MM.1S (cell line): ENCODE measurements at regions not wholly inside any gene's neighbourhood (a gene's known extent, or its start where the extent isn't known, plus 50 kb on each side); places are given as distances from the start of the nearest gene placed in this dataset.
"Not testable (repeated sequence)": the region's sequence is repeated elsewhere in the genome, so short reads cannot be mapped to it uniquely, and the experiment has no call there.

Experiments used
- DNase-seq: peaks from one replicate; pipeline ENCODE4 v3.0.0-alpha.2; 2015
- H2AFZ ChIP-seq: fragments of 300-600 bp; sonication (generic); 2 replicates; pipeline ENCODE4 v1.6.0; 2016; ENCODE audit warnings: antibody characterized with exemption, low read length
- H3F3A ChIP-seq: fragments of 300-600 bp; sonication (generic); 2 replicates; pipeline ENCODE4 v1.6.1; 2016; ENCODE audit warnings: mild to moderate bottlenecking, antibody characterized with exemption, low read length, moderate library complexity, mixed read lengths; ENCODE audit not compliant: insufficient read depth
- H3K27ac ChIP-seq: fragments of 300-600 bp; sonication (generic); 2 replicates; pipeline ENCODE4 v1.5.1; 2016; ENCODE audit warnings: mild to moderate bottlenecking, low read length
- H3K27me3 ChIP-seq: fragments of 300-600 bp; sonication (generic); replicated peaks from 2 replicates; pipeline ENCODE4 v1.6.0; 2016; ENCODE audit warnings: low read length; ENCODE audit not compliant: insufficient read depth
- H3K36me3 ChIP-seq: fragments of 300-600 bp; sonication (generic); replicated peaks from 2 replicates; pipeline ENCODE4 v1.6.1; 2016; ENCODE audit warnings: mild to moderate bottlenecking, low read length, mixed read lengths; ENCODE audit not compliant: insufficient read depth
- H3K4me1 ChIP-seq: fragments of 300-600 bp; sonication (generic); 2 replicates; pipeline ENCODE4 v1.6.1; 2016; ENCODE audit warnings: low read length, mixed read lengths
- H3K4me2 ChIP-seq: fragments of 300-600 bp; sonication (generic); 2 replicates; pipeline ENCODE4 v1.6.0; 2016; ENCODE audit warnings: low read depth, low read length
- H3K4me3 ChIP-seq: fragments of 300-600 bp; sonication (generic); 2 replicates; pipeline ENCODE4 v1.5.1; 2016; ENCODE audit warnings: low read length, mixed read lengths
- H3K79me2 ChIP-seq: fragments of 300-600 bp; sonication (generic); 2 replicates; pipeline ENCODE4 v1.6.1; 2016; ENCODE audit warnings: mixed run types, low read length, mixed read lengths
- H3K9ac ChIP-seq: fragments of 300-600 bp; sonication (generic); 2 replicates; pipeline ENCODE4 v1.6.1; 2016; ENCODE audit warnings: low read length, mixed read lengths
- H3K9me2 ChIP-seq: fragments of 300-600 bp; sonication (generic); replicated peaks from 2 replicates; pipeline ENCODE4 v1.6.1; 2016; ENCODE audit warnings: mild to moderate bottlenecking, low read length, mixed read lengths; ENCODE audit not compliant: insufficient read depth
- H3K9me3 ChIP-seq: fragments of 300-600 bp; sonication (generic); replicated peaks from 2 replicates; pipeline ENCODE4 v1.6.1; 2016; ENCODE audit warnings: mild to moderate bottlenecking, low read length, mixed read lengths; ENCODE audit not compliant: insufficient read depth
- H4K20me1 ChIP-seq: fragments of 300-600 bp; sonication (generic); 2 replicates; pipeline ENCODE4 v1.6.1; 2016; ENCODE audit warnings: mild to moderate bottlenecking, low read length, moderate library complexity, mixed read lengths; ENCODE audit not compliant: insufficient read depth
- EZH2 ChIP-seq: fragments of 300-600 bp; sonication (generic); optimal IDR thresholded peaks from 2 replicates; pipeline ENCODE3; 2017; ENCODE audit warnings: low read depth, mild to moderate bottlenecking, antibody characterized with exemption, low read length, mixed read lengths
- EZH2phosphoT487 ChIP-seq: fragments of 300-600 bp; sonication (generic); IDR thresholded peaks from 2 replicates; pipeline ENCODE4 v1.6.1; 2018; ENCODE audit warnings: antibody characterized with exemption, low read length
- TF ChIP-seq, protein P1 (sequence below): fragments of 300-600 bp; sonication (generic); IDR thresholded peaks from 2 replicates; pipeline ENCODE4 v1.5.1; 2016; ENCODE audit warnings: antibody characterized with exemption, low read length, mixed read lengths

DNA sequence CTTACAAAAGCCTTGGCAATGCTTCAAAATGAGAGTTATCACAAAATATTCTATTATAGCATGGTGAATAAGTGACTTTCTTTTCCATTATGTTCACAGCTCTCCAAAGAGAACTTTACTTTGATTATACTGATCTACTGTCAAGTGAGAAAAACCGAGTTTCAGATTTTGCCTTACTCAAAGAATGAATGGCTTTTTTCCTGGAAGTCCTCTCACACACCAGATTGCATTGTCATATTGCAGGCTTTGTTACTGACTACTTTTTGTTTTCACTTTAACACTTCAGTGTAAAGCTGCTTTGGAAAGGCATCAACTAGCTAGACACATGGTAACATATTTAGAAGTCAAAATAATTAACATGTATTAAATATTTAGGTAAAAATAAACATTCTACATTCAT, 765.2 kb upstream of the NUDT12 start:
- TF ChIP-seq, protein P1, sequence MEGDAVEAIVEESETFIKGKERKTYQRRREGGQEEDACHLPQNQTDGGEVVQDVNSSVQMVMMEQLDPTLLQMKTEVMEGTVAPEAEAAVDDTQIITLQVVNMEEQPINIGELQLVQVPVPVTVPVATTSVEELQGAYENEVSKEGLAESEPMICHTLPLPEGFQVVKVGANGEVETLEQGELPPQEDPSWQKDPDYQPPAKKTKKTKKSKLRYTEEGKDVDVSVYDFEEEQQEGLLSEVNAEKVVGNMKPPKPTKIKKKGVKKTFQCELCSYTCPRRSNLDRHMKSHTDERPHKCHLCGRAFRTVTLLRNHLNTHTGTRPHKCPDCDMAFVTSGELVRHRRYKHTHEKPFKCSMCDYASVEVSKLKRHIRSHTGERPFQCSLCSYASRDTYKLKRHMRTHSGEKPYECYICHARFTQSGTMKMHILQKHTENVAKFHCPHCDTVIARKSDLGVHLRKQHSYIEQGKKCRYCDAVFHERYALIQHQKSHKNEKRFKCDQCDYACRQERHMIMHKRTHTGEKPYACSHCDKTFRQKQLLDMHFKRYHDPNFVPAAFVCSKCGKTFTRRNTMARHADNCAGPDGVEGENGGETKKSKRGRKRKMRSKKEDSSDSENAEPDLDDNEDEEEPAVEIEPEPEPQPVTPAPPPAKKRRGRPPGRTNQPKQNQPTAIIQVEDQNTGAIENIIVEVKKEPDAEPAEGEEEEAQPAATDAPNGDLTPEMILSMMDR, result no peak
- TF ChIP-seq EZH2, result no peak
- no peak for TF ChIP-seq EZH2phosphoT487
- H3K79me2 ChIP-seq, result no peaks in the 10 kb centered on the region
- no peak overlapping the region for H3K4me3 ChIP-seq
- H2AFZ ChIP-seq, result no peak overlapping the region
- no peaks in the 10 kb centered on the region for H3K4me1 ChIP-seq
- no peaks in the 10 kb centered on the region for H3F3A ChIP-seq
- no peak overlapping the region for H3K4me2 ChIP-seq
- H3K9ac ChIP-seq, result no peak overlapping the region
- no peaks in the 10 kb centered on the region for H3K27me3 ChIP-seq
- no peaks in the 10 kb centered on the region for H4K20me1 ChIP-seq
- H3K9me2 ChIP-seq, result no peaks in the 10 kb centered on the region
- DNase-seq, result peak; percentile 16
- no peaks in the 10 kb centered on the region for H3K9me3 ChIP-seq
- no peak overlapping the region for H3K27ac ChIP-seq
- H3K36me3 ChIP-seq, result no peaks in the 10 kb centered on the region

DNA sequence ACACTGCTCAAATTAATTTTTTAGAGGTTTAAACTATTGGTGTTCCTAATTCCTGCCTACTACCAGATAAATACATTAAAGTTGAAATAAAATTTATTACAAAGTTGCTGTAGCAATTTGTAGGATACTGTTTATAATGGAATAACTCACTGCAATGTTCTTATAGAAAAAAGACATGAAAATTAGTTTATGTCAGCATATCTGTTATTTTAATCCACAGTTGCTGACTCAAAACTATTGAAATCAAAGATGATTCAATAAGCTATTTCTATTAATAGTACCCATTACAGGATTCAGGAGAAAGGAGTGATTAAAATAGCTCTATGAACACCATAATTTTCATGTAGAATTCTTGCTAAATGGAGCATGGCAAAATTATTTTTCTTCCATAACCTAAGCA, 764.4 kb upstream of the NUDT12 start:
- Histone ChIP-seq H3K27ac (no peak overlapping the region), H4K20me1 (no peaks in the 10 kb centered on the region), H3K4me2 (no peak overlapping the region), H3K9me2 (no peaks in the 10 kb centered on the region), H3K4me1 (no peaks in the 10 kb centered on the region), H3F3A (no peaks in the 10 kb centered on the region), H3K9me3 (no peaks in the 10 kb centered on the region), H3K36me3 (no peaks in the 10 kb centered on the region), H3K9ac (no peak overlapping the region), H3K79me2 (no peaks in the 10 kb centered on the region), H3K27me3 (no peaks in the 10 kb centered on the region), H3K4me3 (no peak overlapping the region), H2AFZ (no peak overlapping the region)
- TF ChIP-seq EZH2phosphoT487 (no peak), EZH2 (no peak)
- TF ChIP-seq, protein P1, result no peak
- DNase-seq, result no peak

DNA sequence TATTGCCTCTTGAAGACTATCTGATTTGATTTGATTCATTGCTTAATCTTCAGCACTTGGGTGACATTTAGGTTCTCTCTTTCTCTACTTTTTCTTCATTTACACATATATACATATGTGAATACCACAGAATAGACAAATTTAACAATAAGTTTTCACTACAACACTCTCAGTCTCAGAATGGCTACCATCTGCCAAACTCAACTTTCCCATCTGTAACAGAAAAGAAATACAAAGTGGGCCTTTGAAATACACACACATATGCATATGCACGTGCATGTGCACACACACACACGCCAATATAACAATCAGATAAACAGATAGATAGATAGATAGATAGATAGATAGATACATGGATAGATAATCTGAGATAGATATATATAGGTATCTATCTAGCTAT, 762.8 kb upstream of the NUDT12 start:
- Histone ChIP-seq H3K9me2 (no peaks in the 10 kb centered on the region), H3F3A (no peaks in the 10 kb centered on the region), H3K9me3 (no peaks in the 10 kb centered on the region), H3K36me3 (no peaks in the 10 kb centered on the region), H3K4me3 (no peak overlapping the region), H3K27ac (no peak overlapping the region), H3K27me3 (no peaks in the 10 kb centered on the region), H3K4me1 (no peaks in the 10 kb centered on the region), H3K4me2 (no peak overlapping the region), H4K20me1 (no peaks in the 10 kb centered on the region), H3K9ac (no peak overlapping the region), H2AFZ (no peak overlapping the region), H3K79me2 (no peaks in the 10 kb centered on the region)
- no peak for TF ChIP-seq EZH2phosphoT487
- TF ChIP-seq, protein P1, result no peak
- TF ChIP-seq EZH2, result no peak
- DNase-seq, result no peak

DNA sequence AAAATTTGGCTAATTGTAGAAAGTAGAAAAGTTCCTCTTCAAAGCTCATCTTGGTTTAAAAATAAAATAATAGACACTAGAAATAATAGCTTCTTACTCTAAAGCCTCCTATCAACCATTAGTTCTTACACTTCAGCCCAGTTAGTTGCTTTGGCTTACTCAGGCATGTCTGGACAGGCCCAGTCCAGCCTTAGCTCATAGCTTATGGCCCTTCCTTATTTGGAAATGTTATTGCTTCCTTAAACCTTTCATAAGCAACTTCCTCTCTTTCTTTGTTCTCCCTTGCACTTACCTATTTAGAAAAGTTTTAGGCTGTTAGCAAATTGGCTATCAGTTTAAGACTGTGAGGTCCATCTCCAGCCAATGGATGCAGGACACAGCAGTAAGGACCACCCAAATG, 754.1 kb upstream of the NUDT12 start:
- not testable (repeated sequence) for H2AFZ ChIP-seq, H3F3A ChIP-seq, H4K20me1 ChIP-seq

More for the DNA sequence above, 754.1 kb upstream of the NUDT12 start:
- H3K4me1 ChIP-seq, H3K27me3 ChIP-seq, H3K36me3 ChIP-seq, H3K27ac ChIP-seq, H3K4me3 ChIP-seq, H3K9ac ChIP-seq, H3K4me2 ChIP-seq, H3K9me2 ChIP-seq, H3K9me3 ChIP-seq, DNase-seq, H3K79me2 ChIP-seq: not testable (repeated sequence)
